HCT116 (cell line): ENCODE measurements at regions not wholly inside any gene's neighbourhood (a gene's known extent, or its start where the extent isn't known, plus 50 kb on each side); places are given as distances from the start of the nearest gene placed in this dataset.

ENCODE experiments used
- CEBPB ChIP-seq: IDR thresholded peaks from 2 replicates; pipeline ENCODE4 v1.6.1; 2012; ENCODE audit warnings: low read depth
- CTCF ChIP-seq, 3 experiments: fragments of 200-600 bp in 1 of 3; sonication (generic) in 1 of 3; IDR thresholded peaks in 2 of 3; conservative IDR thresholded peaks in 1 of 3; 2 replicates each; pipeline ENCODE4 v1.5.1; 2012 to 2017; ENCODE audit warnings: low read depth in 2 of 3, low read length in 2 of 3, antibody characterized with exemption in 1 of 3, borderline replicate concordance in 1 of 3, control low read depth in 1 of 3, mild to moderate bottlenecking in 1 of 3, mixed read lengths in 1 of 3, mixed run types in 1 of 3, moderate library complexity in 1 of 3; ENCODE audit not compliant: insufficient read depth in 1 of 3
- EZH2 ChIP-seq: fragments of 200-600 bp; sonication (generic); IDR thresholded peaks from 2 replicates; pipeline ENCODE4 v1.6.1; 2017; ENCODE audit warnings: antibody characterized with exemption, mixed run types
- EZH2phosphoT487 ChIP-seq: fragments of 200-600 bp; IDR thresholded peaks from 2 replicates; pipeline ENCODE4 v1.6.1; 2018; ENCODE audit warnings: antibody characterized with exemption, borderline replicate concordance
- MAX ChIP-seq: IDR thresholded peaks from 2 replicates; pipeline ENCODE4 v1.6.1; 2012
- POLR2A ChIP-seq: IDR thresholded peaks from 2 replicates; pipeline ENCODE4 v1.7.0; 2011; ENCODE audit warnings: borderline replicate concordance; ENCODE audit not compliant: insufficient read depth, insufficient read length; ENCODE audit errors: extremely low read depth
- POLR2AphosphoS5 ChIP-seq: IDR thresholded peaks from 2 replicates; pipeline ENCODE4 v1.6.1; 2011; ENCODE audit warnings: mild to moderate bottlenecking, low read depth, low read length, moderate library complexity
- RAD21 ChIP-seq: IDR thresholded peaks from 2 replicates; pipeline ENCODE4 v1.6.1; 2012; ENCODE audit warnings: low read depth, mild to moderate bottlenecking
- SIN3A ChIP-seq: IDR thresholded peaks from 2 replicates; pipeline ENCODE4 v1.6.1; 2012; ENCODE audit warnings: low read depth
- SRF ChIP-seq: IDR thresholded peaks from 2 replicates; pipeline ENCODE4 v1.6.1; 2012; ENCODE audit warnings: low read depth
- TCF7L2 ChIP-seq: IDR thresholded peaks from 2 replicates; pipeline ENCODE4 v1.7.0; 2011; ENCODE audit warnings: borderline replicate concordance, inconsistent platforms; ENCODE audit not compliant: insufficient read depth, insufficient read length; ENCODE audit errors: extremely low read depth
- YY1 ChIP-seq: IDR thresholded peaks from 2 replicates; pipeline ENCODE4 v1.6.1; 2011; ENCODE audit warnings: low read length, low read depth, moderate library complexity, mild to moderate bottlenecking; ENCODE audit not compliant: insufficient replicate concordance; ENCODE audit errors: extremely low read depth
- ZBTB33 ChIP-seq: IDR thresholded peaks from 2 replicates; pipeline ENCODE4 v1.6.1; 2011; ENCODE audit warnings: mild to moderate bottlenecking, low read length, moderate library complexity; ENCODE audit not compliant: insufficient replicate concordance; ENCODE audit errors: extremely low read depth

GRCh38 chr22:20652130-20652529 is 121.8 kb upstream of the SERPIND1 start:
- TF ChIP-seq POLR2AphosphoS5 (no peak), CTCF (IDR thresholded peaks at IDR 0.05 in 2 of 3, conservative IDR thresholded peaks at IDR 0.05 in 1 of 3; ENCODE audit: borderline replicate concordance in 1 of 3, insufficient read depth in 1 of 3, low read depth in 2 of 3, low read length in 2 of 3) (no peak), YY1 (no peak), CEBPB (no peak), EZH2 (no peak), SRF (no peak), POLR2A (no peak), MAX (no peak), EZH2phosphoT487 (no peak), SIN3A (no peak), RAD21 (no peak), TCF7L2 (no peak), ZBTB33 (no peak)
